ENCODE measurements at regions not wholly inside any gene's neighbourhood (a gene's known extent, or its start where the extent isn't known, plus 50 kb on each side); places are given as distances from the start of the nearest gene placed in this dataset.

DNA sequence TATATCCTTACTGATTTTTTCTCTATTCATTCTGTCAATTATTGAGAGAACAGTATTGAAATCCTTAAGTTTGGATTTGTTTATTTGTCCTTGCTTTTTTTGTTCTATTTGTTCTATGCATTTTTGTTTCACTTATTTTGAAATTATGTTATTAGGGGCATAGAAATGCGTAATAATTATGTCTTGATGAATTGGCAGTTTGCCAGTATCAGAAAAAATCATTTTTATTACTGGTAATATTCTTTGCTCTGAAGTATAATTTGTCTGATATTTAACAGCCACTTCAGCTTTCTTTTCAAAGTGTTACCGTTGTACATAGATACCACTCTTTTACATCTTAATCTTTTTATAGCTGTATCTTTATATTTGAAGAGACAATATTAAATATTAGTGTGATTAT, 2090.9 kb upstream of the WWC1 start:
- TF ChIP-seq EZH2phosphoT487 (conservative IDR thresholded peaks at IDR 0.05; ENCODE audit: low read length) (no peak), CTCF (IDR thresholded peaks at IDR 0.05; ENCODE audit: insufficient read depth, low read length, poor library complexity, severe bottlenecking) (no peak)

All from SU-DHL-6 (cell line).